ENCODE measurements at regions not wholly inside any gene's neighbourhood (a gene's known extent, or its start where the extent isn't known, plus 50 kb on each side); places are given as distances from the start of the nearest gene placed in this dataset.

GRCh38 chr13:103130681-103131210 is 64.5 kb upstream of the SLC10A2 start:
- Histone ChIP-seq H3K27me3 (ENCODE audit: control insufficient read depth, insufficient read depth, low read length) (no peaks in the 10 kb centered on the region), H2AFZ (replicated peaks; ENCODE audit: low read length, poor library complexity) (no peak overlapping the region), H3K4ac (ENCODE audit: low read depth, low read length) (no peak overlapping the region), H4K91ac (ENCODE audit: insufficient read depth, low read depth, low read length) (no peak overlapping the region), H3K56ac (ENCODE audit: extremely low read depth, insufficient read depth, low read length) (no peak overlapping the region), H2BK20ac (ENCODE audit: low read depth, low read length) (no peak overlapping the region), H3K9me3 (ENCODE audit: control insufficient read depth, insufficient read depth, low read length) (peaks cover 20% of the 10 kb centered on the region), H3K4me2 (ENCODE audit: low read depth, low read length) (no peak overlapping the region), H4K8ac (ENCODE audit: low read depth in 2 of 2, low read length in 2 of 2) (no peak overlapping the region), H2AK9ac (replicated peaks; ENCODE audit: low read depth, low read length, poor library complexity) (no peak overlapping the region), H3K9me1 (ENCODE audit: insufficient read depth, low read length) (no peaks in the 10 kb centered on the region), H2BK5ac (ENCODE audit: low read depth, low read length, poor library complexity, severe bottlenecking) (no peak overlapping the region), H4K20me1 (ENCODE audit: insufficient read depth, low read length) (no peaks in the 10 kb centered on the region), H3K18ac (ENCODE audit: low read depth, low read length) (no peak overlapping the region), H2BK120ac (ENCODE audit: low read depth, low read length) (no peak overlapping the region), H4K5ac (ENCODE audit: low read depth, low read length) (no peak overlapping the region), H3K23ac (ENCODE audit: low read depth, low read length) (no peak overlapping the region), H3K14ac (replicated peaks; ENCODE audit: low read depth, low read length) (no peak overlapping the region), H3K4me3 (ENCODE audit: insufficient read depth, low read depth, low read length) (no peak overlapping the region), H3K27ac (ENCODE audit: insufficient read depth, low read length) (no peak overlapping the region), H2AK5ac (ENCODE audit: low read depth, low read length) (no peak overlapping the region), H3K4me1 (ENCODE audit: control insufficient read depth, insufficient read depth, low read length) (no peaks in the 10 kb centered on the region), H3K36me3 (ENCODE audit: control insufficient read depth, insufficient read depth, low read length) (no peaks in the 10 kb centered on the region), H3K9ac (ENCODE audit: low read depth, low read length) (no peak overlapping the region), H3K79me1 (ENCODE audit: low read depth in 1 of 2, low read length in 2 of 2) (no peaks in the 10 kb centered on the region), H2BK15ac (ENCODE audit: low read depth, low read length) (no peak overlapping the region)
- no peak for DNase-seq
- no TSS peak for BruUV-seq (replicated peaks)
- dilution Hi-C loops (cut with HindIII; ENCODE audit: low sequenced_read_pairs, unreplicated experiment): no loop called here
- no peak for ATAC-seq (ENCODE audit: low read depth)
- in situ Hi-C loops (cut with MboI; ENCODE audit: low sequenced_read_pairs): no loop called here
- TF ChIP-seq MXI1 (IDR thresholded peaks at IDR 0.05; ENCODE audit: borderline replicate concordance, low read depth, low read length) (no peak), RAD21 (IDR thresholded peaks at IDR 0.05; ENCODE audit: low read length) (no peak), CHD1 (IDR thresholded peaks at IDR 0.05; ENCODE audit: low read depth, low read length) (no peak), BHLHE40 (IDR thresholded peaks at IDR 0.05; ENCODE audit: low read depth, low read length) (no peak), ELK1 (IDR thresholded peaks at IDR 0.05; ENCODE audit: borderline replicate concordance, low read depth, low read length) (no peak), USF2 (IDR thresholded peaks at IDR 0.05; ENCODE audit: low read depth, low read length) (no peak), CTCF (conservative IDR thresholded peaks at IDR 0.05; ENCODE audit: low read depth, low read length) (no peak), MAFK (IDR thresholded peaks at IDR 0.05; ENCODE audit: low read depth, low read length) (no peak), RFX5 (IDR thresholded peaks at IDR 0.05; ENCODE audit: low read depth, low read length) (no peak), RCOR1 (IDR thresholded peaks at IDR 0.05; ENCODE audit: insufficient replicate concordance, low read length) (no peak), MAZ (IDR thresholded peaks at IDR 0.05; ENCODE audit: borderline replicate concordance, low read depth, low read length) (no peak), POLR2A (IDR thresholded peaks at IDR 0.05; ENCODE audit: low read depth, low read length) (no peak), FOS (IDR thresholded peaks at IDR 0.05; ENCODE audit: low read depth, low read length) (no peak), SMC3 (IDR thresholded peaks at IDR 0.05; ENCODE audit: low read depth, low read length) (no peak), CEBPB (IDR thresholded peaks at IDR 0.05; ENCODE audit: low read depth, low read length) (no peak), NFE2L2 (IDR thresholded peaks at IDR 0.05; ENCODE audit: low read depth, low read length) (no peak)
- intact Hi-C loops (cut with micrococcal nuclease): no loop called here
- no CpG with 5 or more reads among the region's 3 CpGs for WGBS, 2 experiments (ENCODE audit: extremely low coverage in 2 of 2, insufficient read length in 1 of 2)
- ChIA-PET POLR2A (ENCODE audit: unreplicated experiment) (no interaction called here), CTCF (no interaction called here)

Measured in IMR-90 (cell line).